ENCODE measurements at regions not wholly inside any gene's neighbourhood (a gene's known extent, or its start where the extent isn't known, plus 50 kb on each side); places are given as distances from the start of the nearest gene placed in this dataset.

DNA sequence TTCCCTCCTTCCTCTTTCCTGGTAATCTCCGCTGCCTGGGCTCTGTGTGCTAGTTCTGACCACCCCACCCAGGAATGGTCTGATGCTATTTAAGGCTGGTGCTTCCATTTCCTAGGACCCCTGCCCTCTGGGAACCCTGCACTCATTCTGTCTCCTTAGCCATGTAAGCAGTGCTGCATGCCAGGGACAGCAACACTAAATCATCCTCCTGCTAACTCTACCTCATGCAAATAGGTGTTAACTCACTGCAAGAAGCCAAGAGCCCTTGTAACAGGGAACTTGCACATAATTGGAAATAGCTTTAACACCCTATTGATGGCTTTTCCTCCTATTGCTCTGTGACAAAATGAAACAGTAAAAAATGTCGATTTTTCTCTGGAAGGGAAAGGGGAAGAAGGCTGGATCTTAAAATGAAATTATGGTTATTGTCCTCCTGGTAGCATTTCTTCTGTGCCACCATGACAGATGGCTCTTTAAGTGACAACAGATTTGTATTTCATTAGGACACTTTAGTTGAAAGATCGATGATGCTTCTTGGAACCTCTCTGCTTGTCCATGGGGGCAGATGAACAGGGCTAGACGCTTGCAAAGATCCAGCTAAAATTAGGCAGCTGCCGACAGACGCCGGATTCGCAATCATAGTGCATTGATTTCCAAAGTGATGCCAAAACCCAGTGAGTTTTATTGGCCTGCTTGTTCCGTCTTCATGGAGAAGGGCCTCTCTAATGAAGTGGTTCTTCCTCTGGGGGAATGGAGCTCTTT lies 551.7 kb downstream of the MATN1 start:
- TF ChIP-seq, protein P1, sequence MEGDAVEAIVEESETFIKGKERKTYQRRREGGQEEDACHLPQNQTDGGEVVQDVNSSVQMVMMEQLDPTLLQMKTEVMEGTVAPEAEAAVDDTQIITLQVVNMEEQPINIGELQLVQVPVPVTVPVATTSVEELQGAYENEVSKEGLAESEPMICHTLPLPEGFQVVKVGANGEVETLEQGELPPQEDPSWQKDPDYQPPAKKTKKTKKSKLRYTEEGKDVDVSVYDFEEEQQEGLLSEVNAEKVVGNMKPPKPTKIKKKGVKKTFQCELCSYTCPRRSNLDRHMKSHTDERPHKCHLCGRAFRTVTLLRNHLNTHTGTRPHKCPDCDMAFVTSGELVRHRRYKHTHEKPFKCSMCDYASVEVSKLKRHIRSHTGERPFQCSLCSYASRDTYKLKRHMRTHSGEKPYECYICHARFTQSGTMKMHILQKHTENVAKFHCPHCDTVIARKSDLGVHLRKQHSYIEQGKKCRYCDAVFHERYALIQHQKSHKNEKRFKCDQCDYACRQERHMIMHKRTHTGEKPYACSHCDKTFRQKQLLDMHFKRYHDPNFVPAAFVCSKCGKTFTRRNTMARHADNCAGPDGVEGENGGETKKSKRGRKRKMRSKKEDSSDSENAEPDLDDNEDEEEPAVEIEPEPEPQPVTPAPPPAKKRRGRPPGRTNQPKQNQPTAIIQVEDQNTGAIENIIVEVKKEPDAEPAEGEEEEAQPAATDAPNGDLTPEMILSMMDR (optimal IDR thresholded peaks at IDR 0.05 in 1 of 3, IDR thresholded peaks at IDR 0.05 in 1 of 3, conservative IDR thresholded peaks at IDR 0.05 in 1 of 3; ENCODE audit: extremely low read depth in 1 of 3, insufficient read depth in 2 of 3, low read length in 3 of 3): no peak
- no peak for TF ChIP-seq EZH2 (IDR thresholded peaks at IDR 0.05; ENCODE audit: low read length)

DNA sequence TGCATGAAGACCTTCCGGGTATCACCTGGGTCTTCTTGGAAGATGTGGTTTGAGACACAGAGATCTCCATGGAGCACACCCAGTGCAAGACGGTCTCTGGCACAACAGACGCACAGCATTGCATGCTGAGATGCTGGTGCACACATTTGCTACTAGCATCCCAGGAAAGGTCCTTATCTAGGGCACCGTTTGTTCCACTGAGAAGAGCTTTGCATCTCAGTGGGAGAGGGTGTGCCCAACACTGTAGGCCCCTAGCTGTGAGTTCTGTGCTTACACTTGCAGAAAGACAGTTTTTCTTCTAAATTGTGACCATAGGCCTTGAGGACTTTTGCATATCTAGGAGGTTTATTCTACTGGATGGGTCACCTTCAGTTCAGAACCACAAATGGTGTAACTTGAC lies 554.1 kb downstream of the MATN1 start:
- DNase-seq (ENCODE audit: low read depth, low spot score): no peak
- Histone ChIP-seq H3K9me3 (ENCODE audit: control insufficient read depth, low read depth, low read length) (no peaks in the 10 kb centered on the region), H4K20me1 (ENCODE audit: control insufficient read depth, extremely low read depth, insufficient read depth, low read length) (no peaks in the 10 kb centered on the region), H3K27ac (ENCODE audit: control insufficient read depth, insufficient read depth, low read length) (no peak overlapping the region), H3K27me3 (ENCODE audit: control insufficient read depth, extremely low read depth, insufficient read depth, low read length) (no peaks in the 10 kb centered on the region), H3K4me1 (ENCODE audit: control insufficient read depth, extremely low read depth, insufficient read depth, low read length) (no peaks in the 10 kb centered on the region), H3K79me2 (ENCODE audit: control insufficient read depth, insufficient read depth, low read length) (no peaks in the 10 kb centered on the region), H2AFZ (ENCODE audit: control insufficient read depth, low read length) (no peak overlapping the region), H3K9ac (ENCODE audit: control insufficient read depth, extremely low read depth, insufficient read depth, low read length) (no peak overlapping the region), H3K36me3 (ENCODE audit: control insufficient read depth in 2 of 2, extremely low read depth in 1 of 2, insufficient read depth in 2 of 2, low read length in 2 of 2) (no peaks in the 10 kb centered on the region), H3K4me2 (ENCODE audit: control insufficient read depth, extremely low read depth, insufficient read depth, low read depth, low read length) (no peak overlapping the region), H3K4me3 (ENCODE audit: control insufficient read depth in 2 of 3, extremely low read depth in 1 of 3, insufficient read depth in 2 of 3, low read depth in 1 of 3, low read length in 3 of 3) (no peak overlapping the region), H3K9me1 (ENCODE audit: control insufficient read depth, extremely low read depth, insufficient read depth, low read length) (no peaks in the 10 kb centered on the region)
- TF ChIP-seq, protein P1 (optimal IDR thresholded peaks at IDR 0.05 in 1 of 3, IDR thresholded peaks at IDR 0.05 in 1 of 3, conservative IDR thresholded peaks at IDR 0.05 in 1 of 3; ENCODE audit: extremely low read depth in 1 of 3, insufficient read depth in 2 of 3, low read length in 3 of 3): no peak
- no peak for TF ChIP-seq EZH2 (IDR thresholded peaks at IDR 0.05; ENCODE audit: low read length)
- dilution Hi-C loops (cut with MboI; ENCODE audit: extremely low pct_ligation_motif_present, low sequenced_read_pairs): no loop called here
- FAIRE-seq: no peak

More for the DNA sequence above, 551.7 kb downstream of the MATN1 start:
- no peaks in the 10 kb centered on the region for H3K27me3 ChIP-seq (ENCODE audit: control insufficient read depth, extremely low read depth, insufficient read depth, low read length)
- H3K9me1 ChIP-seq (ENCODE audit: control insufficient read depth, extremely low read depth, insufficient read depth, low read length): no peaks in the 10 kb centered on the region
- no peaks in the 10 kb centered on the region for H4K20me1 ChIP-seq (ENCODE audit: control insufficient read depth, extremely low read depth, insufficient read depth, low read length)
- H3K9me3 ChIP-seq (ENCODE audit: control insufficient read depth, low read depth, low read length): no peaks in the 10 kb centered on the region
- dilution Hi-C loops (cut with MboI; ENCODE audit: extremely low pct_ligation_motif_present, low sequenced_read_pairs): no loop called here
- H3K27ac ChIP-seq (ENCODE audit: control insufficient read depth, insufficient read depth, low read length): no peak overlapping the region
- H3K4me2 ChIP-seq (ENCODE audit: control insufficient read depth, extremely low read depth, insufficient read depth, low read depth, low read length): no peak overlapping the region
- no peaks in the 10 kb centered on the region for H3K4me1 ChIP-seq (ENCODE audit: control insufficient read depth, extremely low read depth, insufficient read depth, low read length)
- H3K36me3 ChIP-seq (ENCODE audit: control insufficient read depth in 2 of 2, extremely low read depth in 1 of 2, insufficient read depth in 2 of 2, low read length in 2 of 2): no peaks in the 10 kb centered on the region
- H3K9ac ChIP-seq (ENCODE audit: control insufficient read depth, extremely low read depth, insufficient read depth, low read length): no peak overlapping the region
- FAIRE-seq (no peak), DNase-seq (ENCODE audit: low read depth, low spot score) (no peak)
- H2AFZ ChIP-seq (ENCODE audit: control insufficient read depth, low read length): no peak overlapping the region
- no peak overlapping the region for H3K4me3 ChIP-seq (ENCODE audit: control insufficient read depth in 2 of 3, extremely low read depth in 1 of 3, insufficient read depth in 2 of 3, low read depth in 1 of 3, low read length in 3 of 3)
- H3K79me2 ChIP-seq (ENCODE audit: control insufficient read depth, insufficient read depth, low read length): no peaks in the 10 kb centered on the region

All from keratinocyte (primary cell).